ENCODE measurements at regions not wholly inside any gene's neighbourhood (a gene's known extent, or its start where the extent isn't known, plus 50 kb on each side); places are given as distances from the start of the nearest gene placed in this dataset.

DNA sequence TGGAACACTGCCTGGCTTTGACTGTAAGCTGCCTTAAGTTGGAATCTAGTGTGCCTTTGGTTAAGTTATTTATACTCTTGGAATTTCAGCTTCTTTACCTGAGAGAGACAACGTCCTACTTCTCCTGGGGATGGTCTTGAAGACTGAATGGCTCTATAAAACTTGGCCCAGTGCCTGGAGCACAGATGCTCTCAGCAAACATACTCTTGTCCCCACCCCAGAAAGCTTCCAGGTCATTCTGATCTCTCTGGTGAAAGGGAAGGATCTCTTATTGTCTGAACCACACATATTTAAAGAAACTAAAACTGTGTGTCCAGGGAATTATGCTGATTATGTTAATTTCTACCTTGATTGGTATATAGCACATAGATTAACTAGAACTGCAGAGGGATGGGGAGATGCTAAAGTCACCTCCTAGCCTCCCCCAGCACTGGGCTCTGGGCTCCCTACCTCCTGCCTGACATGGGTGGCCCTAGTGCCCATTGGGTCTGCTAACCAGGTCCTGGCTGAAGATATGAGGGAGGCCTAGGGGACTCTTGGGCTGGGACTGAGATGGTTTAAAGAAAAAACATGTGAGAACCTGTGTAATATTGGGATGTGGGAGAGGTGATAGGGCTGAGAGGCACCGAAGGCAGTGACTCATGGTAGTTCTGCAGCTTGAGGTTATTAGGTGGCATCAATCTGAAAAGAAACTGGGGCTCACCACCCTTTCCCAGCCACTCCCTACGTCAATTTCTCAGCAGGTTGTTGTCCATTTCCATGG lies 171.0 kb downstream of the RPLP1 start:
- DNase-seq (ENCODE audit: low read depth in 2 of 3, low spot score in 2 of 3): no peak

DNA sequence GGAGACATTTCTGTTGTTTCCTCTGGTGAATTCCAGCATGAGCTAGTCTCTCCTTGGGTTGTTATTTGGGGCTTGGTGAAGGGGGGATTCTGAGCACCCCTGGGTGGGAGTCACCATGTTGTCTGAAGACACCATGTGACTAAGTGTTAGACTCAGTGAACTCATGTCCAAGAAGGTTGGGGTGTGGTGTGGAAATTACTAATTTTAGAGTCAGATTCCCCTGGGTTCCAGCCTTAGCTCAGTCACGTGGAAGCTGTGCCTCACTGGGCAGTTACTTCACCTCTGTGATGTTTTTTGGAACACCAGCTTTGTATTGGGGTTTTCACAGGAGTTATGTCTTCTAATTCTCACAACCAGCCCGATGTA lies 171.5 kb downstream of the RPLP1 start:
- no peak for DNase-seq (ENCODE audit: low read depth in 2 of 3, low spot score in 2 of 3)

DNA sequence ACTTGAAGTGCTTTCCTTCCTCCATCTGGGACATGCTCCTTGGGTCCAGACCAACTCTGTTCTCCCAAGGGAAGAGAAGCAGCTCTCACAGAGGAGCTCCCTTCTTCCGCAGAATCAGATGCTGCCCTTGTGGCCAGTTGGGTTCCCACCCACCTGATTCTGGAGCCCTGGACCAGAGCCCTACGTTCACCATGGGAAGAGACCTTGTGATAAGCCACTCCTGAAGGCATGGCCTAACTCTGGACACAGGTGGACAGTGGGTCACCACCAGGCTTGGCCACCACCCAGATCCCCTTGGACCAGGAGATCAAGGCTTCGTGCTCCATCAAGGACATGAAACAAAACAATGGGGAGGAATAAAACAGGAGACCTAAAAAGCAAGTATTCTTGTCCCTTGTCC lies 172.2 kb downstream of the RPLP1 start:
- DNase-seq (ENCODE audit: low read depth in 2 of 3, low spot score in 2 of 3): no peak

DNA sequence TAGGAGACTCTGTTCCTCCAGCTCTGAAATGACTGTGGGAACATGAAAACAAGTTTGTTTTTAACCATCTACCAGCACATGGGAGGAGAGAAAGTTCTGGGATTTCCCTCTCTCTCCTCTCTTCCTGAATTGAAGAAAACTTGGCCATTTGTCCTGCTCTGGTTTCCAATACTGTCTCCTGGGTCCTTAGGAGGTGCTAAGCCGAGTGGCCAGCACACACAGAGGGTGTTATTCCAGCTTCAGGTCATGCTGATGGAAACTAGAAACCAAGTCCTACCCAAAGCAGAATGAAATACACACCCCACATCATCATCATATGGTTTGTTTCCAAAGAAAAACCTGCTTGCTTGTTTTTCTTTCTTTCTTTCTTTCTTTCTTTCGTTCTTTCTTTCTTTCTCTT lies 172.7 kb downstream of the RPLP1 start:
- DNase-seq (ENCODE audit: low read depth in 2 of 3, low spot score in 2 of 3): no peak

DNA sequence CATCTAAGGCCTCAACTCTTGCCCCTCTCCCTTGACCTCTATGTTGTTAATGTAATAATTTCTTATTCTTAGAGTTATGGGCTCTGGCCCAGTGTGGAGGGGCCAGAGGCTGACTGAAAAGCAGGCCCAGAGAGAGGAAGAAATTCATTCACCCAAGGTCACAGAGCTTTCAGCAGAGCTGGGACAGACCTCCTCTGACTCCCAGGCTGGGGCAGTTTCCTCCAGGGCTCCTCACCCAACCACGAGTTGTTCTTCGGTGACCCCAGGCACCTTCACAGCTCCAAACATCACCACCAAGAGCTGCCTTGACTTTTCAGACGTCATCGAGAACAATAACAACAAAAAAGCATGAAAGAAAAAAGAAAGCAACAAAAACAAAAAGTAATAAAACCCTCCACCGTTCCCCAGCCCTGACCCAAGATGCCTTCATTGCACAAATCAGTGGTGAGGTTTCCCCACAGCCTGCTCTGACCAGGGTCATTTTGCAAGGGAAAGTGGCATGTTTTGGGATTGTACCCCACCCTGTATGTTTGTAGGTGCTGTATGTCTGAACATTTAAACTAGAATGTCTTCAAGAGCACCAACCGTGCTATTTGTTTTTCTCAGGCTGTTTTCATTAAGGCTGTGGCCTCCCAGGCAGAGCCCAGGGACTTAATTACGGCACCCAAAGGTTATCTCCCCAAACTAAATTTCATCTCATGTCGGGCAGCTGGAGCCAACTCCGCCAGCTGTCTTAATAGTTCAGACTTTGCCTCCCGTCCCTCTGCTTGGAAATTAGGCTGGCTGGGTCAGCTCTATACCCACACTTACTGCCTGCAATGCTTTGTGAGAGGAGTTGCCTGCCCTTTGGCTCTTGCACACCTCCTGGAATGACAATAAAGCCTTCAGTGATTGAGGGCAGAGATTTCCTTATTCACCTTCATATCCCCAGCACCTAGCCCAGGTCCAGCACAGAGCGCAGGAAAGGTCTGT lies 173.8 kb downstream of the RPLP1 start:
- DNase-seq (ENCODE audit: low read depth in 2 of 3, low spot score in 2 of 3): no peak

DNA sequence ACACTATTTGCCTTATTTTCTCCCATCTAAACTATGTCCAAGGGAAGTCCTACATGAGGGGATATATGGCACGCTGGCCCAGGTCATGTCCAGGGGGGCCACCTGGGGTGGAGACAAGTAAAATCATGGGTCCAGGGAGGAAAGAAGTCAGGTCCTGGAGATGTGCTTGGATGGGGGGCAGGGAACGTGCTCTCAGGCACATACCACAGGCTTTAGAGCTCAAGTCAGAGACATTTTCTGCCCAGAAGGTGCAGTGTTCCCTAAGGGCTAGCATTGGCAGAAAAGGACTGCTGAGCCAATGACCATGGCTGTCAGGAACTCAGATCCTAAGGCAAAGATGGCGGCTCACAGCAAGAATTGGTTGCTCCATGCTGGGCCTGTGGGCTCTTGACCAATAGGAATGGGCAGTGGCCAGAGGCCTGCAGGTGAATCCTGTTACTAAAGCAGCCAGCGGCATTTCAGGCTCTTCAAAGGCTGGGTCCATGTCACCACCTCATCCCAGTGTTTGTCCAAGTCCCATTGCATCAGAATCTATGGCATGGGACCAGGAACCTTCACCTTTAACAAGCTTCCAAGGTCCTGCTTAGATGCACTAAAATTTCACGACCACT lies 175.0 kb downstream of the RPLP1 start:
- DNase-seq (ENCODE audit: low read depth in 2 of 3, low spot score in 2 of 3): no peak

DNA sequence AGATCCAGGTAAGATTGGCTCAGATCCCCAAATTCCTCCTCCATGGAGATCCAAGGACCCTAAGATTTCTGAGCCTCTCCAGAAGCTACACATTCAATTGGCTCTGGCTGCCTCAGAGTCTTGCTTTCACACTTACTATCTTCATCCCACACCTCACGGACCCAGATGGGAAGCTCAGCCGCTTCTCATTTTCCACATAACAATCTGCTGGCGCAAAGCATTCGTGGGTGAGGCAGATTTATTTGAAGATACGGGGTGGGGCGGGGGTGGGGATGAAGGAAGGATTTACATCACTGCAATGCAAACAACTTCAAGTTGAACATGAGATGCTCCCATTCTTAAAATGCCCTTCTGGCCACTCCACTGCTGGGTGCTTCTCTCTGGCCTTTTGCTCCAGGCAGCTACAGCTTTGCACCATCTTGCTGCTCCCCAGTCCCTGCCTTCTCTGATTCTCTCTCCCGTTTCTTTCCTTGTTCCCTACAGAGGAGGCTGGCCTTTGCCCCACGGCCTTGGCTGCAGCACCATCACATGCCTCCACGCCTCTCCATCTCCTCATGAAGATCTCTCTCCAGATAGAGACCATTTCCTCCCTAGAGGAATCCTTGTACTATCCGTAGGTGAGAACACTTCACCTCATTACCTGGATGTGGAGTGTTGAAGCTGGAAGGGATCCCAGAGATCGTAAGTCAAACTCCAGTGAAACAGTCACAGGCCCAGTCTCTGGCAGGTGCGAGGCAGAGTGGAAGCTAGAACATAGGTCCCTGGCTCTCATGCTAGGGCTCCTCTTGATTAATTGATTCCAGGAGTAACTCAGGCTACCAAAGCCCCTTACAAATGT lies 175.9 kb downstream of the RPLP1 start:
- DNase-seq (ENCODE audit: low read depth in 2 of 3, low spot score in 2 of 3): no peak

DNA sequence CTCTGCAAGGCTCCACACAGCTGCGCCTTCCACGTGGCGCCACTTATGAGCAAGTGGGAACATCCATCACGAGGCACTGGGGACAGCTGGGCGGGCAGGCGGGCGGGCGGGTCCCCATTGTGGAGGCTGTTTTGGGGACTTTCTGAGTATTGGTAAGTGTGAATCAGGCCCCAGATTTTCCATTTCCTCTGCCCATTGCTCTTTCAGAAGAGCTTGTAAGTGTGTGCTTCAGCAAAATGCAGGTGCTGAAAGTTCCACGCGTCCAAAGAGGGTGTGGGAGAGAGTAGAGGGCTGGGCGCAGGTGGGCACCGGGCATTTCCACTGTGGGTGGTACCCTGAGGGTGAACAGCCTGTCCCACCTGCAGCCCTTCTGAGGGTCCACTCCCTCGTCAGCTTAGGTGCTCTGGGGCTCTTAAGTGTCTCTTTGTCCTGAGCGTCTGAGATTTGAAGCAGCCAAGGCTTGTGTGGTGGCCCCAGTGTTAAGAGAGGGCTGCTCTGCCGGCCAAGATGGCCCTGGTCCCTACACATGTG lies 177.1 kb downstream of the RPLP1 start:
- DNase-seq (ENCODE audit: low read depth in 2 of 3, low spot score in 2 of 3): no peak

DNA sequence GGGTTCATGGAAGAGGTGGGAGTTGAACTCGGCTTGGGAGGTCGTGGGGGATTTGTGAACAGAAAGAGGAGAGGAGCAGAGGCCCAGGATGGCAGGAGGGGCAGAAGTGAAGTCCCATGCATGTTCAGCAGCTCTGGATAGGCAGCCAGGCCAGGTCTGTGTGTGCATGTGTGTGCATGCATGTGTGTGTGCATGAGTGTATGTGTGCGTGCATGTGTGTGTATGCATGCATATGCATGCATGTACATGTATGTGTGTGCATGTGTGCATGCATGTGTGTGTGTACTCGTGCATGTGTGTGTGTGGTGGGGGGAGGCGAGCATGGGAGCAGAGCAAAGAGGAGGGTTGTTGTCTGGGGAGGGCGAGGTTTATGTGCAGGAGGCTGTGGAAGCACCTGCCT lies 178.4 kb downstream of the RPLP1 start:
- no peak for DNase-seq (ENCODE audit: low read depth in 2 of 3, low spot score in 2 of 3)

DNA sequence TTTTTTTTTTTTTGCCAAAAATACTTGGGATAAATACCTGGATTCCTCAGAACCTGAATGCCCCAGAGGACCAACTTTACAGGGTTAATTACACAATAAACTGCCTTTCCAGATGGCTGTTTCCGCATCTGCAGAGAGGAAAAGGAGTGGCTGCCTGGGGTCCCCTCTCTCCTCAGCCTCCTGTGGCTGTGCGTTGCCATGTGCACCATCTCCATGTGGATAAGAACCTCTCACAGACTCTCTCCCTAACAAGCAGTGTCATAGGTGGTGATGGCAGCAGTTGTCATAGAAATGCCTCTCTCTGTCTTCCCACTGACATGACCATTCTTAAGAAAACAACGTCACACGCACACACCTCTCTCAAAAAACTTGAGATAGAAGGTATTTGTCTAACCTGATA lies 179.4 kb downstream of the RPLP1 start:
- DNase-seq (ENCODE audit: low read depth in 2 of 3, low spot score in 2 of 3): peak in 1 of 3 donors; percentile 16

DNA sequence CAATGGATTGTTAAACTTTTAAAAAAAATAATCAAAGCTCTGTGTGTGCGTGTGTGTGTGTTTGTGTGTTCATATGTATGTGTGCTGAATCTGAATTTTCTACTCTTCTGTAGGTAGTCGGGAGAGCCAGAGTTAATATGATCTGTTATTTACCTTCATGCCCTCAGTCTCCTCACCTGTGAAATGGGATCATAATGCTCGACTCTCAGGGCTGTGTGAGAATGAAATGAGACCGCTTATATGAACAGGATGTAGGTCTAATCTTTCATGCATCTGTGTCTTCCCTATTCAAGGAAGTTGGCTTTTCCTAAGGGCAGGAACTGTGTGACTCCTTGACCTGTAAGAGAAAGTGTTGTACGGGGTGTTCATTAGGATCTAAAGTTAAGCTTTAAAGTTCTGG lies 182.2 kb downstream of the RPLP1 start:
- DNase-seq (ENCODE audit: low read depth in 2 of 3, low spot score in 2 of 3): no peak

DNA sequence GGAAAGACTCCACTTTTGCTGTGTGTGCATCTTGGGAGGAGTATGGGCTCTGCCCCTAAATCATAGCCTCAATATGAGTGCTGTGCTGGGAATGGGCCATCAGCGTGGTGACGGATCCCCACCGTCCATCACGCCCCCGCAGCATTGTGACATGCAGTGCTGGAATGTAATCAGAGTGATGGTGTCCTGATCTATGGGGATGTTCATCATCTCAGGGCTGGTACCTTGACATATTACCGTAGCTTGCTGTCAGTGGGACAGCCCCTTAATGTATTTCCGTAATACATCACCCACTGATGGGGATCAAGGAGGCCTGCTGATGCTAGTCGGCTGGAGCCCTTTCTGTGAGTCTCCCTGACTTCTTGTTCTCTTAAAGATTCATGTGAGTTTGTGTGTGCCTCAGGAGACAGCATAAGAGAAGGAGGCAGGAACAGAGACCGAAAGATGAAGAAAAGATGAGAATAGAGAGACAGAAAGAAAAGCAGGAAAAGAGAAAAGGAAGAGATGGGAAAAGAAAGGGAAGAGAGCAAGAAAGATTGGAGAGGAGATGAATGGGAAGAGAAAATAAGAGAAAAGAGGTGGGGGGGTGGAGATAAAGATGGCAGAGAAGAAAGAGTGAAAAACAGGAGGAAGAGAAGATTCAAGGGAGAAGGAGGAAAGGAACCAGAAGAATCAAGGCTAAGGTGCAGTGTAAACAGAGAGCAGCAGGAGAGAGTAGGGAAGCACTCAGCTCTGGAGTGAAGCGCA lies 183.7 kb downstream of the RPLP1 start:
- DNase-seq (ENCODE audit: low read depth in 2 of 3, low spot score in 2 of 3): no peak

DNA sequence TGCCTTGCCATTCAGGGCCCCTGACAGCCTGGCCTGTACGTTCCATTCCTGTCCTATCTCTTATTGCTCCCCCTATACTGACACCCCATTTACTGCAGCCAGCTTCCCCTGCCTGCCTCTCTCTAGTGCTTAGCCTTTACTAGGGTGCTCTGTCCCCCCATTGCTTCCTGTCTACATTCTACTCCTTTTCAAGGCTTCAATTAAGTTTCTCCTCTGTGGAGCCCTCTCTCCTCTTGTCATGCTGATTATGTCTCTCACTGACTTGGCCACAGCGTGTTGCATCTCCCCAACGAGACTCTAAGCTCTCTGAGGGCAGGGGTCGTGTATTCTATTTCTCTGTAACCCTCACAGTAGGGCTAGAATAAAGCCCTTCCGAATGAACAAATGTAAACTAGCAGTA lies 185.2 kb downstream of the RPLP1 start:
- no peak for DNase-seq (ENCODE audit: low read depth in 2 of 3, low spot score in 2 of 3)

DNA sequence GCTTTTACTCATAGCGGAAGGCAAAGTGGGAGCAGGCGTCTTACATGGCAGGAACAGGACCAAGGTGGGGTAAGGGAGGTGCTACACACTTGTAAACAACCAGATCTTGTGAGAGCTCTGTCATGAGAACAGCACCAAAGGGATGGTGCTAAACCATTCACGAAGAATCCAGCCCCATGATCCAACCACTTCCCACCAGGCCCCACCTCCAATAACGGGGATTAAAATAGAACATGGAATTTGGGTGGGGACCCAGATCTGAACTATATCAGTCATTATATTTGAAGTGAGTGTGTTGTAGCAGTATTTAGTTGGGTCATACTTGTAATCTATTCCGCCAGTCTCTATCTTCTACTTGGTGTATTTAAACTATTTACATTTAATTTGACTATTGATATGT lies 190.9 kb downstream of the RPLP1 start:
- DNase-seq (ENCODE audit: low read depth in 2 of 3, low spot score in 2 of 3): no peak

DNA sequence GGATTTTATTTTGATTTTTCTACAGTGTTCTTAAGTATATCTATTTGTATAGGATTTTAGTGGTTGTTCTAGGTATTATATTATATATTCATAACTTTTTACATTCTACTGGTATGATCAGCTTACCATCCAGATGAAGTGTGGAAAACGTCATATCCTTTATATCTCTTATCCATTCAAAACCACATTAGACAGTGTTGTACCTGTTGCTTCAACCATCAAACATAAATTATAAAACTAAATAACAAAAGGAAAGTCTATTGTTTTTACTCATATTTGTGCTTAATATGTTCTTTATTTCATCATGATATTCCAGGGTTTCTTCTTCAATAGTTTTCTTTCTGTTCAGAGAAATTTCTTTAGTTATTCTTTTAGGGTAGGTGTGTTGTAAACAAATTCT lies 191.4 kb downstream of the RPLP1 start:
- no peak for DNase-seq (ENCODE audit: low read depth in 2 of 3, low spot score in 2 of 3)

DNA sequence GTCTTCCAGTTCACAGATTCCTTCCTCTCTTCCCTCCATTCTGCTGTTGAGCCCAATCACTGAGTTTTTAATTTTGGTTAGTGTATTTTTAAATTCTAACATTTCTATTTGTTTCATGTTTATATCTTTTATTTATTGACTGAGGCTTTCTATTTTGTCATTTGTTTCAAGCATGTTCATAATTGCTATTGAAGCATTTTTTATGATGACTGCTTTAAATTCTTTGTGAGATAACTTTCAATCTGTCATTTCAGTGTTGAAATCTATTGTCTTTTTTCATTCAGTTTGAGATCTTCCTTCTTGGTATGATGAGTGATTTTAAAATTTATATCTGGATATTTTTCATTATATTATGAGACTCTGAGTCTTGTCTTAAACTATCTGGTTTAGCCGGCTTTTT lies 192.3 kb downstream of the RPLP1 start:
- DNase-seq (ENCODE audit: low read depth in 2 of 3, low spot score in 2 of 3): no peak

DNA sequence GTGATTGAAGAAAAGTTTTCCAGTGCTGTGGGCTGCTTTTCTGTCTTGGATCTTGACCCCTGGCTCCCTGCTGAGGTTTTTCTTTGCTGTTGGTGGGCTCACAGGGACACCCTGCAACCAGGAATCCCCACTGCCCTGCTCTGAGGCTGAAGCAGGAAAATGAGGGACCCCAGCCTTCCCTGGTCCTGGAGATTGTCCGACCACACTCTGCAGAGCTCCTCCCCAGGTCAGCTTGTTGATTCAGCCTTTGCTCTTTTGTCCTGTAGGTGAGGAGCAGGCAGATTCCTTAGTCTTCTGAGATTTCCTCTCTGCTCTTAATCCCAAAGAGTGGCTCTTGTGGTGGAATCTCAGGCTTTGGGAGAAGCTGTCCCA lies 194.5 kb downstream of the RPLP1 start:
- DNase-seq (ENCODE audit: low read depth in 2 of 3, low spot score in 2 of 3): no peak

DNA sequence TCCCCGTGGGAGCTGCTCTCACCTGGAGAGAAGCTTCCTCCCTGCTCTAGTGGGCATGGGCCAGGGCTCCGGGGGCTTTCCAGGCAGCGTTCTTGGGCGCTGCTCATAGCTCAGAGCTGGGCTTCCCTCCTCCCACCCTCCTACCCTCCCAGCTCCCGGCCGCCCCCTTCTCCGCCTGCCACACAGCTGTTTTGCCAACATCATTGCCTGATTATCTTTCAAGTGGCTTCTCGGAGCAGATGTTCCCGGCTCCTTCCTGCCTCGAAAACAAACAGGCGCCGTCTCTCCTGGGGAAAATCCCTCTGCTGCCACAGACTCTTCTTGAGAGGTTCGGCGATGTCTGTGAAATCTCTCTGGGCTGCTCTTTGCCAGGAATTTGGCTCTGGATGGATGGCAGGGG lies 195.6 kb downstream of the RPLP1 start:
- DNase-seq (ENCODE audit: low read depth in 2 of 3, low spot score in 2 of 3): no peak

DNA sequence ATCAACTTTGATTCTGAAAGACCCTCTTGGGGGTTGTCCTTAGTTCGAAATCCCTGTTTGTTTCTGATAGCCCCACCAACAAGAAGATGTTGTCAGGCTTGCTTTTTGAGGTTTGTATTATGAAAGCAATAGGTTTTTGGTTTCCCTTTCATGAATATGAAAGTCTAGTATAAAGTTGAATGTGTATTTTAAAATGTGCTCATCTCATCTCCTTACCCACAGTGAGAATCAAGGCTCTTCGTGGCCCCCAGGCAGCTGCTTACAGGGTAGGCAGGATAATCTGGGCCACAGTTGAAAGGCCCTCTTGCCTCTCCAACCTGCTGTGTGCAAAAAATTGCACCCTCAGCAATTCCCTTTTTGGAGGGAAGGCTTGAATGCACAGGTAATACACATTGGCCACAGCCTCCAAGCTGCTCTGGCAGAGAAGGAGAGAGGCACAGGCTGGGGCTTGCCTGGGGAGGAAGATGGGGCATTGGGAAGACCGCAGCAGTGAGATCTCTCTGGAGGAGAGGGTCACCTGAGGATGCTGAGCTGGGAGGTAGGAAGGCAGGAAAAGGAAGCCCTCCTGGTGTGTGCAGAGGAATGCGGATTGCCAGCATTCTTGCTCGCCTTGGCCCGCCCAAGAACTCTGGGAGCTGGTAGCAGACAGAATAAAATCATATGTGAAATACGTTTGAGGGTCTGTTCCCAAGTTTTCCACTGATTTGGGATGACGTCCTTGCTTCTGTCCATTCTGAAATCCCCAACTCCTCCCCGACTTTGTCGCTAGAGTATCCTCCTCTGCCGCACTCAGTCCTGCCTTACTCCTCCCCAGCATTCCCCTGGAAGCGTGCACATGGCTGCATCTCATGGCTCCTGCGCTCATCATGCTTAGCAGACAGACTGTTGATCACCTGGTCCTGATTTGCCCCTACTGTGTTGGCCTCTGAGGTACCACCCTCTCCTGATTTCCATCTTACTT lies 196.4 kb downstream of the RPLP1 start:
- DNase-seq (ENCODE audit: low read depth in 2 of 3, low spot score in 2 of 3): no peak
